Esophagus squamous epithelium (tissue), 4 donors: ENCODE measurements at regions not wholly inside any gene's neighbourhood (a gene's known extent, or its start where the extent isn't known, plus 50 kb on each side); places are given as distances from the start of the nearest gene placed in this dataset.

Source experiments
- POLR2A ChIP-seq, 4 donors: fragments of 450-650 bp; IDR thresholded peaks; one replicate each; pipeline ENCODE4 v1.6.1; 2017; ENCODE audit warnings: antibody characterized with exemption in 4 of 4, mild to moderate bottlenecking in 4 of 4, moderate library complexity in 3 of 4
- TF ChIP-seq, protein P1 (sequence below), 6 experiments: fragments of 450-650 bp in 4 of 6; fragments of 200-600 bp in 2 of 6; sonication (generic) in 2 of 6; IDR thresholded peaks; one replicate each; pipeline ENCODE4 v1.5.1; 2016 to 2019; ENCODE audit warnings: antibody characterized with exemption in 6 of 6, mild to moderate bottlenecking in 4 of 6, moderate library complexity in 4 of 6

DNA sequence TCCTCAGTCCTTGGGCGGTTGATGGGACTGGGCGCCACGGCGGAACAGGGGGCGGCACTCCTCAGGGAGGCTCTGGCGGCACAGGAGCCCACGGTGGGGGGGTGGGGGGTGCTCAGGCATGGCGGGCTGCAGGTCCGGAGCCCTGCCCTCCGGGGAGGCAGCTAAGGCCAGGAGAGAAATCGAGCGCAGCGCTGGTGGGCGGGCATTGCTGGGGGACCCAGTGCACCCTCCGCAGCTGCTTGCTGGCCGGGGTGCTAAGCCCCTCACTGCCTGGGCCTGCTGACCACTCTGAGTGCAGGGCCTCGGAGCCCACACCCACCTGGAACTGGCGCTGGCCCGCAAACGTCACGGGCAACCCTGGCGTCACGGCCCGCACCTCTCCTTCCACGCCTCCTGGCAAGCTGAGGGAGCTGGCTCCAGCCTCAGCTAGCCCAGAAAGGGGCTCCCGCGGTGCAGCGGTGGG, 164.9 kb upstream of the AGA start:
- TF ChIP-seq, protein P1, sequence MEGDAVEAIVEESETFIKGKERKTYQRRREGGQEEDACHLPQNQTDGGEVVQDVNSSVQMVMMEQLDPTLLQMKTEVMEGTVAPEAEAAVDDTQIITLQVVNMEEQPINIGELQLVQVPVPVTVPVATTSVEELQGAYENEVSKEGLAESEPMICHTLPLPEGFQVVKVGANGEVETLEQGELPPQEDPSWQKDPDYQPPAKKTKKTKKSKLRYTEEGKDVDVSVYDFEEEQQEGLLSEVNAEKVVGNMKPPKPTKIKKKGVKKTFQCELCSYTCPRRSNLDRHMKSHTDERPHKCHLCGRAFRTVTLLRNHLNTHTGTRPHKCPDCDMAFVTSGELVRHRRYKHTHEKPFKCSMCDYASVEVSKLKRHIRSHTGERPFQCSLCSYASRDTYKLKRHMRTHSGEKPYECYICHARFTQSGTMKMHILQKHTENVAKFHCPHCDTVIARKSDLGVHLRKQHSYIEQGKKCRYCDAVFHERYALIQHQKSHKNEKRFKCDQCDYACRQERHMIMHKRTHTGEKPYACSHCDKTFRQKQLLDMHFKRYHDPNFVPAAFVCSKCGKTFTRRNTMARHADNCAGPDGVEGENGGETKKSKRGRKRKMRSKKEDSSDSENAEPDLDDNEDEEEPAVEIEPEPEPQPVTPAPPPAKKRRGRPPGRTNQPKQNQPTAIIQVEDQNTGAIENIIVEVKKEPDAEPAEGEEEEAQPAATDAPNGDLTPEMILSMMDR (IDR thresholded peaks at IDR 0.05), result no peak
- TF ChIP-seq POLR2A (IDR thresholded peaks at IDR 0.05), result no peak
